NCI-H2227 (cell line): ENCODE measurements at regions not wholly inside any gene's neighbourhood (a gene's known extent, or its start where the extent isn't known, plus 50 kb on each side); places are given as distances from the start of the nearest gene placed in this dataset.
"Not testable (repeated sequence)": the region's sequence is repeated elsewhere in the genome, so short reads cannot be mapped to it uniquely, and the experiment has no call there.

Experiments
- DNase-seq: peaks from one replicate; lab custom pipeline; 2025; ENCODE audit not compliant: unreplicated experiment; lab: John Stamatoyannopoulos, UW

- no peak for DNase-seq
Measured at GRCh38 chr2:226179010-226179409, 620.6 kb downstream of the IRS1 start.

GRCh38 chr2:226176283-226176984, 623.2 kb downstream of the IRS1 start:
- no peak for DNase-seq

GRCh38 chr2:226174390-226174789, 625.2 kb downstream of the IRS1 start:
- no peak for DNase-seq

GRCh38 chr2:226172939-226173338, 626.7 kb downstream of the IRS1 start:
- no peak for DNase-seq

GRCh38 chr2:226172309-226172708, 627.3 kb downstream of the IRS1 start:
- no peak for DNase-seq

GRCh38 chr2:226169751-226170581, 629.7 kb downstream of the IRS1 start:
- DNase-seq = no peak

GRCh38 chr2:226168496-226169160, 631.0 kb downstream of the IRS1 start:
- DNase-seq = no peak

- no peak for DNase-seq
Measured at GRCh38 chr2:226164512-226164911, 635.1 kb downstream of the IRS1 start.

- DNase-seq = not testable (repeated sequence)
Measured at GRCh38 chr2:226160617-226161016, 639.0 kb downstream of the IRS1 start.

GRCh38 chr2:226159875-226160479, 639.6 kb downstream of the IRS1 start:
- no peak for DNase-seq

GRCh38 chr2:226158940-226159339, 640.7 kb downstream of the IRS1 start:
- DNase-seq = no peak

- DNase-seq = no peak
Measured at GRCh38 chr2:226158229-226158628, 641.4 kb downstream of the IRS1 start.

GRCh38 chr2:226155093-226155875, 644.3 kb downstream of the IRS1 start:
- DNase-seq = no peak

GRCh38 chr2:226154610-226155009, 645.0 kb downstream of the IRS1 start:
- DNase-seq = no peak

GRCh38 chr2:226153553-226153952, 646.1 kb downstream of the IRS1 start:
- DNase-seq = no peak

- no peak for DNase-seq
Measured at GRCh38 chr2:226151157-226151556, 648.5 kb downstream of the IRS1 start.

- DNase-seq = no peak
Measured at GRCh38 chr2:226143091-226143490, 656.5 kb downstream of the IRS1 start.

GRCh38 chr2:226142463-226142862, 657.2 kb downstream of the IRS1 start:
- DNase-seq = no peak

GRCh38 chr2:226140594-226140993, 659.0 kb downstream of the IRS1 start:
- no peak for DNase-seq

- no peak for DNase-seq
Measured at GRCh38 chr2:226139759-226140158, 659.9 kb downstream of the IRS1 start.
